GM19043 (cell line): ENCODE measurements at regions not wholly inside any gene's neighbourhood (a gene's known extent, or its start where the extent isn't known, plus 50 kb on each side); places are given as distances from the start of the nearest gene placed in this dataset.

Experiments used
- ATAC-seq: cut with Tn5 transposase; IDR thresholded peaks from one replicate; pipeline ENCODE4 v1.9.1; 2021; ENCODE audit warnings: low read depth; ENCODE audit not compliant: unreplicated experiment

- no peak for ATAC-seq
Measured at GRCh38 chr3:76656531-76657070, 383.3 kb upstream of the ROBO2 start.

GRCh38 chr3:76657909-76658308 is 382.0 kb upstream of the ROBO2 start:
- ATAC-seq, result no peak

GRCh38 chr3:76661527-76662250 is 378.2 kb upstream of the ROBO2 start:
- no peak for ATAC-seq

- no peak for ATAC-seq
Measured at GRCh38 chr3:76664816-76665215, 375.1 kb upstream of the ROBO2 start.

GRCh38 chr3:76668653-76669052 is 371.2 kb upstream of the ROBO2 start:
- no peak for ATAC-seq

- no peak for ATAC-seq
Measured at GRCh38 chr3:76669322-76669721, 370.6 kb upstream of the ROBO2 start.

GRCh38 chr3:76673171-76673570 is 366.7 kb upstream of the ROBO2 start:
- ATAC-seq, result no peak

GRCh38 chr3:76679541-76679940 is 360.4 kb upstream of the ROBO2 start:
- ATAC-seq, result no peak

- ATAC-seq, result no peak
Measured at GRCh38 chr3:76683256-76683655, 356.6 kb upstream of the ROBO2 start.

GRCh38 chr3:76684946-76685345 is 355.0 kb upstream of the ROBO2 start:
- ATAC-seq, result no peak

- ATAC-seq, result no peak
Measured at GRCh38 chr3:76685858-76686257, 354.0 kb upstream of the ROBO2 start.

GRCh38 chr3:76687019-76687418 is 352.9 kb upstream of the ROBO2 start:
- ATAC-seq, result no peak

GRCh38 chr3:76694063-76694462 is 345.8 kb upstream of the ROBO2 start:
- no peak for ATAC-seq

GRCh38 chr3:76698136-76698706 is 341.7 kb upstream of the ROBO2 start:
- ATAC-seq, result no peak

GRCh38 chr3:76699846-76700245 is 340.1 kb upstream of the ROBO2 start:
- ATAC-seq, result no peak

GRCh38 chr3:76700323-76700722 is 339.6 kb upstream of the ROBO2 start:
- no peak for ATAC-seq

- no peak for ATAC-seq
Measured at GRCh38 chr3:76702676-76703075, 337.2 kb upstream of the ROBO2 start.

- ATAC-seq, result no peak
Measured at GRCh38 chr3:76715426-76715825, 324.5 kb upstream of the ROBO2 start.

- no peak for ATAC-seq
Measured at GRCh38 chr3:76723366-76723765, 316.5 kb upstream of the ROBO2 start.

GRCh38 chr3:76724075-76724474 is 315.8 kb upstream of the ROBO2 start:
- no peak for ATAC-seq

- ATAC-seq, result no peak
Measured at GRCh38 chr3:76724706-76725105, 315.2 kb upstream of the ROBO2 start.

- no peak for ATAC-seq
Measured at GRCh38 chr3:76726034-76726433, 313.9 kb upstream of the ROBO2 start.
